ENCODE measurements at regions not wholly inside any gene's neighbourhood (a gene's known extent, or its start where the extent isn't known, plus 50 kb on each side); places are given as distances from the start of the nearest gene placed in this dataset.

DNA sequence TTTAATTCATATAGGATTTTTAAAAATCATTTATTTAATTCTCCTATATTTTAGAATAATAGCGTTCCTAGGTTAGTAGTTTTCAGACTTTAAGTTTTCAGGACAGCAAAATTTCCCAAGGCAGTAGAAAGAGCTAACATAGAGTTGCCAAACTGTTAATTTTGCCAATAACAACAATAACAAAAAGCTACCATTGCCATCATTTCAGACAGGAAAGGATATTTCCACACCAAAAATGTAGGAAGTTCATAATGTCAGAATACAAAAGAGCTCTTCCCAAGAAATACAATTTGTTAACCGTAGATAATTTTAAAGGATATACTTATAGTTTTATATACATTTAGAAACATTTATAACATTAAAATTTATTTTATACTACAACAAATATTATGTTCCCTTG, 81.4 kb upstream of the EEA1 start:
- no peak for DNase-seq (ENCODE audit: low read depth, low spot score)
- no peak overlapping the region for H3K27ac ChIP-seq

DNA sequence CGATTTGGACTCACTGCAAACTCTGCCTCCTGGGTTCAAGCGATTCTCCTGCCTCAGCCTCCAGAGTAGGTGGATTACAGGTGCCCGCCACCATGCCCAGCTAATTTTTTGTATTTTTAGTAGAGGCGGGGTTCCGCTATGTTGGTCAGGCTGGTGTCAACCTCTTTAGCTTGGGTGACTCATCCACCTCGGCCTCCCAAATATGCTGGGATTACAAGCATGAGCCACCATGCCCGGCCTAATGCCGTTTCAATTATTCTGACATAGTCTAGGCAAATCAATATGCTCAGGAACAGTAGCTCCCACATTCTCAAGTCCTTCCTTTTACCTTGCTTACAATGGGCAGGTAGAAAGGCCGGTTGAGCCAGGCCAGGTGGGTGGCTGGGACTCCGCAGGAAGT, 82.0 kb upstream of the EEA1 start:
- DNase-seq (ENCODE audit: low read depth, low spot score), result no peak
- H3K27ac ChIP-seq, result no peak overlapping the region

DNA sequence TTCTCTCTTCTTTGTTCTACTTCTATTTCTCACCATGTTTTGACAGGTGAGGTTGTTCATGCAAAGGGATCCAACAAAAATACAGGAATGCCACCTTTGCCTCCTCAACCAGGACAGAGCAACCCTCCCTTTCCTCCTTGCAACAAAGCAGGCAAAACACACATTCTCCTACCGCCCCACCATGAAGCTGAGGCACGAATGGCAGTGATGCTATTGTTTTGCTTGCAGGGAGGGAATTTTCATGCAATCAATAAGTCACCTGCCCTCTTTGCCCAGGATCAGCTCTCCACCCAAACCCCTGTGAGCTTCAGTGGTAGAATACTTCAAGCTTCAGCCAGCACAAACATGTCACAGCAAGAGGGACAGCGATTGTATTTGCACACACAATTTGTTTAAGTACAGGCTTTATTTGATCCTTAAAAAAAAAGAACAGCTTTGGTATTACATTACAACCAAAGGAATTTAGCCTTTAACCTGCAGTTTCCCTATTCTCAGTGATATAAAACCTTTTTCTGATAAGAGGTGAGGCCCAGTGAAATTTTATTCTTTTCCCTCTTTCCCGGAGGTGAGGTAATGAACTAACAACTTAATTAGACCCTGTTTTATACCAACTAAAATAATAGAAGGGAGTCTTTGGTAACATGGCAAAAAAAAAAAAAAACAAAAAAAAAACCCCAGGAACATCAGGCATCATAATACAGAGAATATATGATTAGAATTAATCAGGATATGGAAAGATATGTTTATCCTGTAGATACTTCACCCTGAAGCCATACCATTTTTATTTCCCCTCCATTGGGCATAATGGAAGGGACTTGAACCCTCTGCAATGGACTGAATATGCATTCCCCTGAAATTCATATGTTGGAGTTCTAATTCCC, 87.0 kb upstream of the EEA1 start:
- DNase-seq (ENCODE audit: low read depth, low spot score), result no peak
- H3K27ac ChIP-seq, result no peak overlapping the region

DNA sequence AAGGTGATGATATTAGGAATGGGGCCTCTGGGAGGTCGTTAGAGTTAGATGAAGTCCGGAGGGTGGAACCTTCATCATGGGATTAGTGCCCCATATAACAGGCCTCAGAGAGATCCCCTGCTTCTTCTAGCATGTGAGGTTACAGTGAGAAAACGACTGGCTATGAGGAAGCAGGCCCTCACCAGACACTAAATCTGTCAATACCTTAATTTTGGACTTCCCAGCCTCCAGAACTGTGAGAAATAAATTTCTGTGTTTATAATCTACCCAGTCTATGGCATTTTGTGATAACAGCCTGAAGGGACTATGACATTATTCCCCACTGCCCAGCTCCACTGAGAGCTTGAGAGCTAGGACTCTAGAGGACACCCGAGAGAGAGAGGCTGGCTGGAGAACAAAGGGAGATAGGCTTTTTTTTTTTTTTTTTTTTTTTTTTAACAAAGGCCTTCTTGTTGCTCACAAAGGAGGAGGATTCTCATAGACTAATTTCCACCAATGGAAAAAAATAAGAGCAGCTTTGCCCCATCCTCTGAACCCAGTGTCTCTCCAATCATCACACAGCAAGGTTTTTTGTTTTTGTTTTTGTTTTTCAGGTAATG, 87.8 kb upstream of the EEA1 start:
- no peak for DNase-seq (ENCODE audit: low read depth, low spot score)
- no peak overlapping the region for H3K27ac ChIP-seq

DNA sequence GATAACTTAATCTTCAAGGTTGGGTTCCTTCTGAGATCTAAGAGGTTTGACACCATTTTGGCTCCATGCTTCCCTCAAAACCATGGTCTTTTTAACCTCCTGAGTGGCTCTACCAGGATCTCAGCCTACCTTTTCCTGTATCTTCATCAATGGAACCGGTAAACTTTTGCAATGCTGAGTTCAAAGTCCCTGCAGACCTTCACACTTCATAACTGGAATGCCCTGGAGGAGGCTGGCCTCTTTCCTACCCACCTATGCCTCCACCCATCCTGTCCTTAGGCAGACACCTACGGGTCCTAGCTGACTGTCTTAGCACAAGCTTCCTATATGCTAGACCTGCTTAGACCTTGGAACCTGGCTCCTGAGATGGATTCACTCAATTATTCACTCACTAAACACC, 89.5 kb upstream of the EEA1 start:
- no peak for DNase-seq (ENCODE audit: low read depth, low spot score)
- no peak overlapping the region for H3K27ac ChIP-seq

DNA sequence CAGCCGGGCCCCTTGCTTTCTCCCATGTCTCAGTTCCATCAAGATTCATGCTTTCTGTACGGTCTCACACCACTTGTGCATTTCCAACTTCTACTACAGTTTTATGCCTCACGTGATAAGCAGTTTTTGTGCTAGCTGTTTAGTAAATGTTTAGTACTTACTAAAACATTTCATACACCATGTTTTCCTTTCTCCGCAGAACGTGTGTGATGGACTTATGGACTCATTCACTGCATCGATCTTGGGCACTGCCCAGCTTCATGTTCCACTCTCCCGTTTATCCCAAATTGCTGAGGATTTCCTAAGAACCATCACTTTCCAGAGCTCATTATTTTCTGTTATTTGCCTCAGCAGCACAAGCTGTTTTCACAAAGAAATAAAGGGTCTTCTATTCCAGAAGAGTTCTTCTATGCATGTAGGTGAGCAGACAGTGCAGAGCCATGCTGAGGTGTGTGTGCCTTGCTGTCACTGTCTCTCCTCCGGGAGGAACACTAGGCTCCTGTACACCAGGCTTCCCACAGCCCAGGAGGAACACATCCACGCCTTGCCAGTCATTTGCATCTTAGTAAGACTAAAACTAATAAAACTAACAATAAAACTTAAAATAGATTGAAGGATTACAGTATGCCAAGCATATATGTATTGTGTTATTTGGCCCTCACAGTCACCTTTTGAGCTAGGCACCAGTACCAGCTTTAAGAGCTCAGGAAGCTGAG, 90.3 kb upstream of the EEA1 start:
- H3K27ac ChIP-seq, result peak overlapping the region; percentile 40
- no peak for DNase-seq (ENCODE audit: low read depth, low spot score)

DNA sequence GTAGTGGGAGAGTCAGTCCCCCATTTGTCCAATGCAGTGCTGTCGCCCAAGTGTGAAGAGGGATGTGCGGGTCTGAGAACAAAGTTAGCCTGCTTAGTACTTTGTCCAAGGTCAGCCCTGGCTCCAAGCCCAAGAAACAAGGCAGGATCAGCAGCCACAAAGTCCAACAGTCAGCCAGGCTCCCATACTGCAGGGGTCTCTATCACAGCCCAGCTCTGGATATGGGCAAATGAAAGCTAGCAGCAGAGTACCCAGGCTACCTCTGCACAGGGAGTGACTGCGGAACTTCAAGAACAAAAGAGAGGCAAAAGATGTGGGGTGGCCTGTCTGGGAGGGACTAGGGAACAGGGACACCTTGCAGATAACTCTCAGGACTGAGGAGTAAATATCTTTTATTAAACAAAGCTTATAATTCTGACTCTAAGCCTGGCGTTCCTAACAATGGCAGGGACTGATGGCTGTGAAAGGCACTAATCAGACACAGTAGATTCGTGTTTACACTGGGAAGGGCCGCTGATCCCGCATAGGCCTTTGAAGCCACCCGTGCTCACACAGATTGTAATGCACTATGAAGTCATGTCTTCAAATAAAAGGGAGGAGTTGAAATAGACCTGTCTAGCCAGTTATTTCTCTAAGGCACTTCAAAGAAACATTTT, 91.0 kb upstream of the EEA1 start:
- no peak for DNase-seq (ENCODE audit: low read depth, low spot score)
- peak overlapping the region; percentile 40 for H3K27ac ChIP-seq

DNA sequence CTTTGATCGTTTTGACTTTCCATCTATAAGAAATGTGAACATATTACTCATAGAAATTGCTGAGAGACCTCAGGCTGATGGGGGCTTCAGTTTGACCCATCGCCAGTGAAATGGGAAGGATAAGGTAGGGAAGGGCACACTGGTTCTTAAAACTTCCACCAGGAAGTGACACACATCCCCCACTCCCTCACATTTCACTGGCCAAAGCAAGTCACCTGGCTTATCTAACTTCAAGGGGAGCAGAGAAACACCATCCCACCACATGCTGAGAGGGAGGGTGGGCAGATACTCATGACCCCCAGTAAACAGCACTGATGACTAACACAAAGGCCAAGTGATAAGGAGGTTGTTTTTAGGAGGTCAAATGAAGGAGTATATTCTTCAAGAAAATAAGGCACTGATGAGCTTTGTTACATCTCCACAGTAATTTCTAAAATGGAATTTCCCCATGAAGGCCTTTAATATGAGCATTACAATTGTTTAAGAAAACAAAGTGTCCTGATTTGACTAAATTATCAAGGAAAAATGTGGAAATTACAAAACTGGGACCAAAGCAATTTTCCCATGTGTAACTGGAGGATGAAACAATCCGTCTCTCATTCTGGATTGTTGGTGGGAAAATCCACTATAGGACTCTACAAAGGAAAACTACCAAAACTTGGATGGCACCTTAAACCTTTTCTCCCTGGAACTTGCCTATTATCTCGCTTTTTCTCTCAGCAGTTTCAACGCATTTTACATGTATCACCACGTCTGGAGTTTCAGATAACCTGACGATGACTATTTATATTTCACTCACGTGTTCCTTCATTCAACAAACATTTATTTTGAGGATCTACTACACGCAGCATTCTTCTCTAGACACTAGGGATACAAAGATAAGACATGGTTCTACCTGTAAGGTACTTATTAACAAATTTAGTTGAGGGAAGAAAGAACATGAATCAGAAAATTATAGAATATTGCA, 91.8 kb upstream of the EEA1 start:
- no peak for DNase-seq (ENCODE audit: low read depth, low spot score)
- H3K27ac ChIP-seq, result peak overlapping the region; percentile 40

DNA sequence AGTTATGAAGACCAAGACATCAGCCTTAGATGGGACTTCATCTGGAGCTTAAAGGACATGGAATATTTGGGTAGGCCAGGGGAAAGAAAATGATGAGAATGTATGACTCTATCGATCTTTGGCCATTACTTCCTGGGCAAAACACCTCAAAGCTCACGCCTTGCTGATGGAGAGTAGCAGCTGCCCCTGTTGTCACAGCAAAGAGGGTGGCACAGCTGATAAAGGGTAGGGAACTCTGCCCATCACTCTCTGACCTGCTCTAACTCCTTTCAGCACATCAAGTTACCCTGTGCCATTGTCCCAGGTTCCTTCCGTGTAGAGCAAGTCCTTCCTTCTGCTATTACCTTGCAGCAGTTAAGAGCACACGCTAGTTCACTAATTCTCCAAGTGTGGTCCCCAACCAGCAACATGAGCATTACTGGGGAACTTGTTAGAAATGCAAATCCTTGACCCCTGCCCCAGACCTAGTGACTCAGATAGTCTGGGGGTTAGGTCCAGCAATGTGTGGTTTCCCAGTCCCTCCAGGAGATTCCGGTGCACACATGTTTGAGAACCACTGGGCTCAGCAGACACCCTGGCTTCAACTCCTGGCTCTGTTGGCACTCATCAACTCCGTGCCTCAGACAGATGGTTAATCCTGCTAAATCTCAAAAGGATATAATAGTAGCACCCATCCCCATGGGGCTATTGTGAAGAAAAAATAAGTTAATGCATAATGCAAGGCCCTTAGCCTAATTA, 93.7 kb upstream of the EEA1 start:
- no peak overlapping the region for H3K27ac ChIP-seq
- DNase-seq (ENCODE audit: low read depth, low spot score), result no peak

DNA sequence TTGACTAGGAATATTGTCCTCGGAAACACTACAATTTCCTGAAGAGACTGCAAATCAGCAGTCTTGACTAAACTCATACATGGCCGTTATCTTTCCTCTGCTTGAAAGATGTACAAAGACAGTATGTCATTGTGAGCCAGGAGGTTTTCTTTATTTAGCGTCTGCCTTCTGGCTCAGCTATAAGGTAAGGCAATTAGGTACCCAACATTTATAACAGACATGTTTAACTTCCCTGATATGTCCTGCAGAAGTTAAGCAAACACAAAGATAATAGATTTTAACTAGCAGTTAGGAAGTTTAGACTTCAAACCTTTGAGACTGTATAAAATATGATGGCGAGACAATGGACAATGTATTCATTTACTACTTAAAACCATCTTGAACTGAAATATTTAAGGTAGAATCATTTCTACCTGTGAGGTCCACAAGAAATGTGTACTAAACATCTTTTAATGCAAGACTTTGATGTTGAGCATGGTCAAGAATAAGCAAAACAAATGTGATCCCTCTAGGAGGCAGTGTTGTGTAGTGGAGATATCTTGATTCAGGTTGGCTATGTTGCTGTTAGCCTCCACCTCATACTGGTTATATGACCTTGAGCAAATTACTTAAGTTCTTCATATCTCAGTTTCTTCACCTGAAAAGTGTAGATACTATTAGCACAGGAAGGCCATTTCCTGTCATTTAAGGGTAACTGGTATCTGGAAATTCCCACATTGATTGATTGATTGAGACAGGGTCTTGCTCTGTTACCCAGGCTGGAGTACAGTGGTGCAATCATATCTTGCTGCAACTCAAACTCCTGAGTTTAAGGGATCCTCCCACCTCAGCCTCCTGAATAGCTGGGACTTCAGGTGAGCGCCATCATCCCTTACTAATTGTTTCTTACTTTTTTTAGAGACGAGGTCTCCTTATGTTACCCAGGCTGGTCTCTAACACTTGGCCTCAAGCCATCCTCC, 96.3 kb upstream of the EEA1 start:
- no peak overlapping the region for H3K27ac ChIP-seq
- no peak for DNase-seq (ENCODE audit: low read depth, low spot score)

DNA sequence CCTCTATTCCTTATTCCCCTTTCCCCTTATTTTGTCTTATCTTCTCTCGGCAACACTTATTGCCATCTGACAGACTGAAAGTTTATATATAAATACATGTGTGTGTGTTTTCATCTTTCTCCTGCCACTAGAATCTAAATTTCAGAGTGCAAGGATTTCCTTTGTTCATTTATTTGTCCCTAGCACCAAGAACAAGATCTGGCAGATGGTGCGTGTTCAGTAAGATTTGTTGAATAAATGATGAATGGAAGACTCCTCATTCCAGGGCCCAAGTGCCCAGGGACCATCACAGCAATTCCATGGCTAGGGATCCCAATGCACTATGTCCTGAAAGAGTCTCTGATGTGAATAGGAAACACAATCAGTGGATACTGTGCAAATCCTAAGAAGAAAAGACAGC, 97.9 kb upstream of the EEA1 start:
- DNase-seq (ENCODE audit: low read depth, low spot score), result no peak

DNA sequence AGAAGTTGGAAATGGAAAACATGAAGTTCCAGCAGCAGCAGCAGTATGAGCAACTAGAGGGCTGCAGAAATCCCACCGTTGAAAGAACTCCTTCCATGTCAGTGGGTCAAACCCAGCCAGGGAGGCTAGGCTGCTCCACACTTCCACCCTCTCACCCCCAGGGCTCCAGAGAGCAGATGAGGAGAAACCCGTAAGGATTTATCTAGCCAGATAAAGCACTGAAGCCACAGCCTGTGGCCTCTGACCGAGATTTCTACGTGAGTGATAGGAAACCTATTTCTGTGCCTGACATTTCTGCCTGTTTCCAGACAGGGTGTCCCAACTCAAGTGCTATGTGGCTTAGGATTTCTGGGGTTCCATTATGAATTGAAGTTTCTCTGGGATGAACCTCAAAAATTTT, 100.0 kb upstream of the EEA1 start:
- DNase-seq (ENCODE audit: low read depth, low spot score), result no peak
- H3K27ac ChIP-seq, result no peak overlapping the region

More for the DNA sequence above, 97.9 kb upstream of the EEA1 start:
- H3K27ac ChIP-seq, result no peak overlapping the region

DNA sequence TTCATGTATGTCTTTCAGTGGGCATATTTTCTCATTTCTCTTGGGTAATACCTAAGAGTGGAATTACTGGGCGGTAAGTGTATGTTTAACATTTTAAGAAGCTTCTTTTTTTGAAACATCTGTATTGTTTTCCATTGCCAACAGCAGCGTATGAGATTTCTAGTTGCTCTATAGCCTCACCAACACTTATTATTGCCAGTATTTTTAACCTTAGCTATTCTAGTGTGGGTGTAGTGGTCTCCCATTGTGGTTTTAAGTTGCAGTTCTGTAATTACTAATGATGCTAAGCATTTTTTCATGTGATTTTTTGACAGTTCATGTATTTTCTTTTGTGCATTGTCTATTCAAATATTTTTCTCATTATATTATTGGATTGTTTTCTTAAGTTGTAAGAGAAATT, 101.9 kb upstream of the EEA1 start:
- no peak overlapping the region for H3K27ac ChIP-seq
- DNase-seq (ENCODE audit: low read depth, low spot score), result no peak

DNA sequence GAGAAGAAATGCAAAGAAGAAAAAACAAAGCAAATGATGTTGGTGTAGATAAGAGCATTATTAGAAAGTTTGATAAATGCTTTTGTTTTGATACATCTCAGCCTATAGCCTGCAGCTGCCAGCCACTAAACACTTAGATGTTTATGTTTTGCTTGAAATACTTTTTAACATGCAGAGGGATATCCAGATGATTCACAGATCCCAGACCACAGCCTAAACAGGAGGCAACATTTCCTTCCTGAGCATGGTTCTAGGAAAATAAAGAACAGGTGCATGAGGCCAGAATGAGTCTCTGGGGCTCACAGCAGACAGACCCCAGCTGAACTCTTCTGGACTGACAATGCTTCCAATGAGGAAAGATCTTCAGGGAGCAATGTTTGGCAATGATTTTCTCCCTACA, 103.7 kb upstream of the EEA1 start:
- no peak for DNase-seq (ENCODE audit: low read depth, low spot score)
- H3K27ac ChIP-seq, result no peak overlapping the region

DNA sequence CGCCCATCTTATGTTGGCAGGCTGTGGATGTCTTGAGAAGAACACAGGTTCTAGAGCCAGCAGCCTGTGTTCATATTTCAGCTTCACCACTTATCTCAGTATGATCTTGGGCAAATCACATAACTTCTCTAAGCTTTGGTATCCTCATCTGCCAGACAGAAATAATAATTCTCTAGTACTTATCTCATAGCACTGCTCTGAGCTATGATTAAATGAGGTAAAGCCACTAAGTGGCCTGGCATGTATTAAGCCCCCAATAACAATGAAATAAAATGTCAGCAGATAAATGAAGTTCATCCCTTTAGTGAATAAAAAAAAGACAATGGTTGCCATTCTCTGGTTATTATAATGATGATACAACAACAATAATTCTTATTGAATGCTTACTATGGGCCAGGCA, 104.9 kb upstream of the EEA1 start:
- DNase-seq (ENCODE audit: low read depth, low spot score), result no peak
- no peak overlapping the region for H3K27ac ChIP-seq

DNA sequence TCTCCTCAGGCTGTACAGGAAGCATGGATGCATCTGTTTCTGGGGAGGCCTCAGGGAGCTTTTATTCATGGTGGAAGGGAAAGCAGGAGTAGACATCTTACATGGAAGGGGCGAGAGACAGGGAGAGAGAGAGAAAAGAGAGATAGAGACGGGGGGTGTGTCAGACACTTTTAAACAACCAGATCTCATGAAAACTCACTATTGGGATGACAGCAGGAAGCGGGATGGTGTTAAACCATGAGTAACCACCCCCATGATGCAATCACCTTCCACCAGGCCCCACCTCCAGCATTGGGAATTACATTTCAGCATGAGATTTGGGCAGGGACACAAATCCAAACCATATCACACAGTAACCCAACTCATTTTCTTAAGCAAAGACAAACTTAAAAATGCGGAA, 110.0 kb upstream of the EEA1 start:
- no peak overlapping the region for H3K27ac ChIP-seq
- DNase-seq (ENCODE audit: low read depth, low spot score), result no peak

DNA sequence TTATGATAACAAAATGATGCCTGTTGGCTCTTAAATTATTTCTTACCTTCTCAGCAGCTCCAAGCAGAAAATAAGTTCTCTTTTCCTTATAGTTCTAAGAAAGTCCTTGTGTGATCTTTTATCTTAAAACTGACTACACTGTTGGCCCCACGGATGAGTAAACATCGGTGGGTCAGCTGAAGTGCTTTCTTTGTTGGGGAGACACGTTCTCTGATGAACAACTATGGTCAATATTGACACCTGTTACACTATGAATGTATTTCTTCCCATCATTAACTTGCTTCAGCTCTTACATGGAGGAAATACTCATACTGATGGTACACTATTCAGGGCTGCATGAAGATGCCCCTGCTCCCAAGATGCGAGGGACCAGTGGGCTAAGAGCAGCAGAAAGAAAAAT, 110.8 kb upstream of the EEA1 start:
- DNase-seq (ENCODE audit: low read depth, low spot score), result no peak
- no peak overlapping the region for H3K27ac ChIP-seq

DNA sequence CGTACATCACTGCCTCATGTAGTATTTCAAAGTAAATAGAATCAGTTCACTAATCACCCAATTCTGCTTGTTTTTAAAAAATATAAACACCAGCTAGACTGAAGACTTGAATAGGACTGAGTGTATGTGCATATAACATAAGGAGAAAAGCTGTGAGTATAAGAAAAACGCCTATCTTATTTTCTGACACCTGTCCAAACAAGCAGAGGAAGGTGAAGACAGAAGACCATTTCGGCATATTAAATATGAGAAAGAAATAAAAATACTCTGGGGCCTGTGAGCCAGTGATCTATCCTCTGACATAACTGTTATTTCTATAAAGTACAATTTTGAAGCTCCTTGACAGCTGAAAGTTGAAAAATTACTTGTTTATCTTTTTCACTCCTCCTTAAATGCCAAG, 111.3 kb upstream of the EEA1 start:
- no peak overlapping the region for H3K27ac ChIP-seq
- no peak for DNase-seq (ENCODE audit: low read depth, low spot score)

Measured in epithelial cell of prostate (primary cell).